AG10803 (cell line): ENCODE measurements at regions not wholly inside any gene's neighbourhood (a gene's known extent, or its start where the extent isn't known, plus 50 kb on each side); places are given as distances from the start of the nearest gene placed in this dataset.
"Not testable (repeated sequence)": the region's sequence is repeated elsewhere in the genome, so short reads cannot be mapped to it uniquely, and the experiment has no call there.

Experiments
- DNase-seq: peaks from one replicate; pipeline ENCODE4 v3.0.0; 2010; ENCODE audit warnings: low read depth
- H3K4me3 ChIP-seq: 2 replicates; pipeline ENCODE4 v1.5.1; 2011; ENCODE audit warnings: mild to moderate bottlenecking, low read length, control low read depth
- CTCF ChIP-seq: conservative IDR thresholded peaks from 2 replicates; pipeline ENCODE4 v1.5.1; 2011; ENCODE audit warnings: mild to moderate bottlenecking, low read length, control low read depth, inconsistent platforms

- H3K4me3 ChIP-seq = no peak overlapping the region
- TF ChIP-seq CTCF = no peak
- DNase-seq = no peak
Measured at GRCh38 chr10:29865700-29866355, 193.6 kb downstream of the JCAD start.

- H3K4me3 ChIP-seq = no peak overlapping the region
- DNase-seq = peak; percentile 88
- TF ChIP-seq CTCF = no peak
Measured at GRCh38 chr10:29862923-29863614, 196.3 kb downstream of the JCAD start.

- TF ChIP-seq CTCF = no peak
- H3K4me3 ChIP-seq = no peak overlapping the region
- DNase-seq = peak; percentile 93
Measured at GRCh38 chr10:29861811-29862505, 197.4 kb downstream of the JCAD start.

- H3K4me3 ChIP-seq, DNase-seq: not testable (repeated sequence)
Measured at GRCh38 chr10:29861231-29861630, 198.2 kb downstream of the JCAD start.

GRCh38 chr10:29860166-29860565, 199.2 kb downstream of the JCAD start:
- DNase-seq = peak; percentile 92
- no peak for TF ChIP-seq CTCF
- H3K4me3 ChIP-seq = no peak overlapping the region

GRCh38 chr10:29859521-29860130, 199.8 kb downstream of the JCAD start:
- DNase-seq = peak; percentile 66

More at GRCh38 chr10:29859521-29860130, 199.8 kb downstream of the JCAD start:
- no peak overlapping the region for H3K4me3 ChIP-seq
- no peak for TF ChIP-seq CTCF
